ENCODE measurements at regions not wholly inside any gene's neighbourhood (a gene's known extent, or its start where the extent isn't known, plus 50 kb on each side); places are given as distances from the start of the nearest gene placed in this dataset.

GRCh38 chr7:94813917-94814316 is 93.5 kb upstream of the PPP1R9A start:
- DNase-seq: no peak

- DNase-seq: no peak
Measured at GRCh38 chr7:94823947-94824346, 83.4 kb upstream of the PPP1R9A start.

- no peak for DNase-seq
Measured at GRCh38 chr7:94829987-94830386, 77.4 kb upstream of the PPP1R9A start.

- DNase-seq: no peak
Measured at GRCh38 chr7:94832051-94832450, 75.3 kb upstream of the PPP1R9A start.

GRCh38 chr7:94834359-94834758 is 73.0 kb upstream of the PPP1R9A start:
- no peak for DNase-seq

GRCh38 chr7:94838717-94839116 is 68.7 kb upstream of the PPP1R9A start:
- DNase-seq: no peak

- no peak for DNase-seq
Measured at GRCh38 chr7:94843553-94843952, 63.8 kb upstream of the PPP1R9A start.

GRCh38 chr7:94848531-94848930 is 58.9 kb upstream of the PPP1R9A start:
- no peak for DNase-seq

GRCh38 chr7:94848992-94849576 is 58.3 kb upstream of the PPP1R9A start:
- DNase-seq: no peak

GRCh38 chr7:94849636-94850208 is 57.7 kb upstream of the PPP1R9A start:
- DNase-seq: no peak

- no peak for DNase-seq
Measured at GRCh38 chr7:94855589-94855988, 51.8 kb upstream of the PPP1R9A start.

- no peak for DNase-seq
Measured at GRCh38 chr7:94856643-94857042, 50.8 kb upstream of the PPP1R9A start.

All from hindlimb muscle (tissue), 1 donor.